ENCODE measurements at regions not wholly inside any gene's neighbourhood (a gene's known extent, or its start where the extent isn't known, plus 50 kb on each side); places are given as distances from the start of the nearest gene placed in this dataset.

DNA sequence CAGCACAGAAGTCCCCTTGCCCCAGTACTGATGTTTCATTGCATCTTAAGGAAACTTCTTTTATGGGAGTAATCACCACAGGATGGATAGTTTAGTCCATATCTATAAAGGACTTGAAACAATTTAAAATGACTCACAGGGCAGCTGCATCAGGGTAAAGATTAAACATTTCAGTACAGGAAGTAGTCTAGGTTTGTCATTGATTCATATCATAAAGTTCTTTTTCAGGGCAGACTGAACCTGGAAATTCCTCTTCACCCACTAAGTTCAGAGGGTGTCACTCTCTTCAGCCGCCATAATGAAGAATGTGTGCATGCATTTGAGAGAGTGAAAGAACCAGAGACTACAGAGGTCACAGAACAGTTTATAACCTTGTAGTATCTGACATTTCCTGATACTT, 296.3 kb upstream of the JAG1 start:
- H3F3A ChIP-seq (ENCODE audit: insufficient read depth, low read length, poor library complexity, severe bottlenecking), result no peaks in the 10 kb centered on the region
- no peak overlapping the region for H2AFZ ChIP-seq (ENCODE audit: low read depth, low read length)
- no peaks in the 10 kb centered on the region for H3K9me2 ChIP-seq (ENCODE audit: insufficient read depth, low read length)
- H3K4me3 ChIP-seq (ENCODE audit: low read length), result no peak overlapping the region
- no peak overlapping the region for H3K27ac ChIP-seq (ENCODE audit: low read length)
- H3K9me3 ChIP-seq (ENCODE audit: low read length), result no peaks in the 10 kb centered on the region
- H3K27me3 ChIP-seq (ENCODE audit: insufficient read depth, low read depth, low read length), result no peaks in the 10 kb centered on the region
- H3K79me2 ChIP-seq (replicated peaks; ENCODE audit: insufficient read depth, low read length), result no peaks in the 10 kb centered on the region
- no peak overlapping the region for H3K4me2 ChIP-seq (ENCODE audit: low read length)
- no peaks in the 10 kb centered on the region for H4K20me1 ChIP-seq (ENCODE audit: insufficient read depth)
- no peak overlapping the region for H3K9ac ChIP-seq (ENCODE audit: low read length)
- no peaks in the 10 kb centered on the region for H3K36me3 ChIP-seq (ENCODE audit: insufficient read depth, low read length)
- TF ChIP-seq, protein P1, sequence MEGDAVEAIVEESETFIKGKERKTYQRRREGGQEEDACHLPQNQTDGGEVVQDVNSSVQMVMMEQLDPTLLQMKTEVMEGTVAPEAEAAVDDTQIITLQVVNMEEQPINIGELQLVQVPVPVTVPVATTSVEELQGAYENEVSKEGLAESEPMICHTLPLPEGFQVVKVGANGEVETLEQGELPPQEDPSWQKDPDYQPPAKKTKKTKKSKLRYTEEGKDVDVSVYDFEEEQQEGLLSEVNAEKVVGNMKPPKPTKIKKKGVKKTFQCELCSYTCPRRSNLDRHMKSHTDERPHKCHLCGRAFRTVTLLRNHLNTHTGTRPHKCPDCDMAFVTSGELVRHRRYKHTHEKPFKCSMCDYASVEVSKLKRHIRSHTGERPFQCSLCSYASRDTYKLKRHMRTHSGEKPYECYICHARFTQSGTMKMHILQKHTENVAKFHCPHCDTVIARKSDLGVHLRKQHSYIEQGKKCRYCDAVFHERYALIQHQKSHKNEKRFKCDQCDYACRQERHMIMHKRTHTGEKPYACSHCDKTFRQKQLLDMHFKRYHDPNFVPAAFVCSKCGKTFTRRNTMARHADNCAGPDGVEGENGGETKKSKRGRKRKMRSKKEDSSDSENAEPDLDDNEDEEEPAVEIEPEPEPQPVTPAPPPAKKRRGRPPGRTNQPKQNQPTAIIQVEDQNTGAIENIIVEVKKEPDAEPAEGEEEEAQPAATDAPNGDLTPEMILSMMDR (IDR thresholded peaks at IDR 0.05; ENCODE audit: poor library complexity, severe bottlenecking), result no peak
- no peak for TF ChIP-seq POLR2AphosphoS5 (IDR thresholded peaks at IDR 0.05)
- no peak for TF ChIP-seq EZH2 (IDR thresholded peaks at IDR 0.05; ENCODE audit: borderline replicate concordance, insufficient read depth, low read length, poor library complexity, severe bottlenecking)
- TF ChIP-seq RAD21 (conservative IDR thresholded peaks at IDR 0.05), result no peak
- TF ChIP-seq TAF1 (IDR thresholded peaks at IDR 0.05; ENCODE audit: low read depth), result no peak

DNA sequence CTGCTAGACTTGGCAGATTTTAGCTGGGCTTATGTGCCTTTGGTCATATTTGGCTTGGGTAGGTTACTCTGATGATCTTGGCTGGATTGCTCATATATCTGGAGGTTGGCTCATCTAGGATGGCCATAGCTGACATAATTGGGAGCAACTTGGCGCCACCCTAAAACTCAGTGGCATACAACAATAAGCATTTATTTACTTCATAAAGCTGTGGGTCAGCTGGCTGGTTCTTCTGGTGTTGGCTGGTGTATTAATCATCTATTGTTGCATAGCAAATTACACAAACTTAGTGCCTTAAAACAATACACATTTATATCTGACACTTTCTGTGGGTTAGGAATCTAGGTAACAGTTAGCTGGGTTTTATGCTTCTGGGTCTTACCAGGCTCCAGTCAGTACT, 297.3 kb upstream of the JAG1 start:
- no peak overlapping the region for H3K9ac ChIP-seq (ENCODE audit: low read length)
- H3K27me3 ChIP-seq (ENCODE audit: insufficient read depth, low read depth, low read length), result no peaks in the 10 kb centered on the region
- no peaks in the 10 kb centered on the region for H3K9me3 ChIP-seq (ENCODE audit: low read length)
- no peak overlapping the region for H2AFZ ChIP-seq (ENCODE audit: low read depth, low read length)
- no peaks in the 10 kb centered on the region for H4K20me1 ChIP-seq (ENCODE audit: insufficient read depth)
- no peaks in the 10 kb centered on the region for H3K9me2 ChIP-seq (ENCODE audit: insufficient read depth, low read length)
- no peak overlapping the region for H3K4me2 ChIP-seq (ENCODE audit: low read length)
- H3K36me3 ChIP-seq (ENCODE audit: insufficient read depth, low read length), result no peaks in the 10 kb centered on the region
- no peaks in the 10 kb centered on the region for H3K79me2 ChIP-seq (replicated peaks; ENCODE audit: insufficient read depth, low read length)
- H3F3A ChIP-seq (ENCODE audit: insufficient read depth, low read length, poor library complexity, severe bottlenecking), result no peaks in the 10 kb centered on the region
- TF ChIP-seq EP300 (conservative IDR thresholded peaks at IDR 0.05; ENCODE audit: poor library complexity, severe bottlenecking) (no peak), RAD21 (conservative IDR thresholded peaks at IDR 0.05) (no peak), TAF1 (IDR thresholded peaks at IDR 0.05; ENCODE audit: low read depth) (no peak)
- H3K4me3 ChIP-seq (ENCODE audit: low read length), result no peak overlapping the region
- no peak overlapping the region for H3K27ac ChIP-seq (ENCODE audit: low read length)

DNA sequence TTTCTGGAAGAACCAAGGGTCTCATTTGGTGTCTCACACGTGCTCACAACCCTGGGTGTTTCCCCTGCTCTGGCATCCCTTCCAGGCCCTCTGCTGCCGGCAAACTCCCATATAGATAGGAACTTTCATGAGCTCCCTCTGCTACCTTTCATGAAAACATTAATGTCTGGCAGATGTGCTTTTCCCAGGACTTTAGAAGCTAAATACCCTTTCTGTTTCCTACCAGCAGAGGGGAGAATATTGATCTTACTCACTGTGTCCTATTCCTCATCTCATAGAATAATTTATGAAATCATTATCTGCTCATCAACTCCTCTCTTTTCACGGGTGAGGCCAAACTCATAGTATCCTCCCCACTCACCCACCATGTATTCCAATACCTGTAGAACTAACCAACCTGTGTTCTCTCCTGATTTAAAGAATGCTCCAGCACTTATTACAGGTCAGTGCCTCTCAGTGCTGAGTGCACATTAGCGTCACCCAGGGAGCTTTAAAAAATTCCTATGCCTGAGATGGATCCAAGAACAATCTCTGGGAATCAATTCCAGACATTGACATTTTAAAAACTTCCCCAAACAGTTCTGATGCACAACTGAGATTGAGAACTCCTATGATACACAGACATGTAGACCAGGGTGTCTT, 298.5 kb upstream of the JAG1 start:
- Histone ChIP-seq H3K9me3 (ENCODE audit: low read length) (no peaks in the 10 kb centered on the region), H3K27me3 (ENCODE audit: insufficient read depth, low read depth, low read length) (no peaks in the 10 kb centered on the region), H3K27ac (ENCODE audit: low read length) (no peak overlapping the region), H3K36me3 (ENCODE audit: insufficient read depth, low read length) (no peaks in the 10 kb centered on the region), H2AFZ (ENCODE audit: low read depth, low read length) (no peak overlapping the region), H4K20me1 (ENCODE audit: insufficient read depth) (no peaks in the 10 kb centered on the region), H3K4me3 (ENCODE audit: low read length) (no peak overlapping the region), H3F3A (ENCODE audit: insufficient read depth, low read length, poor library complexity, severe bottlenecking) (no peaks in the 10 kb centered on the region), H3K9me2 (ENCODE audit: insufficient read depth, low read length) (no peaks in the 10 kb centered on the region), H3K9ac (ENCODE audit: low read length) (no peak overlapping the region), H3K4me2 (ENCODE audit: low read length) (no peak overlapping the region), H3K79me2 (replicated peaks; ENCODE audit: insufficient read depth, low read length) (no peaks in the 10 kb centered on the region)
- TF ChIP-seq TAF1 (IDR thresholded peaks at IDR 0.05; ENCODE audit: low read depth) (no peak), RAD21 (conservative IDR thresholded peaks at IDR 0.05) (no peak), EP300 (conservative IDR thresholded peaks at IDR 0.05; ENCODE audit: poor library complexity, severe bottlenecking) (no peak), MXI1 (conservative IDR thresholded peaks at IDR 0.05; ENCODE audit: poor library complexity, severe bottlenecking) (no peak)
- TF ChIP-seq, protein P2, sequence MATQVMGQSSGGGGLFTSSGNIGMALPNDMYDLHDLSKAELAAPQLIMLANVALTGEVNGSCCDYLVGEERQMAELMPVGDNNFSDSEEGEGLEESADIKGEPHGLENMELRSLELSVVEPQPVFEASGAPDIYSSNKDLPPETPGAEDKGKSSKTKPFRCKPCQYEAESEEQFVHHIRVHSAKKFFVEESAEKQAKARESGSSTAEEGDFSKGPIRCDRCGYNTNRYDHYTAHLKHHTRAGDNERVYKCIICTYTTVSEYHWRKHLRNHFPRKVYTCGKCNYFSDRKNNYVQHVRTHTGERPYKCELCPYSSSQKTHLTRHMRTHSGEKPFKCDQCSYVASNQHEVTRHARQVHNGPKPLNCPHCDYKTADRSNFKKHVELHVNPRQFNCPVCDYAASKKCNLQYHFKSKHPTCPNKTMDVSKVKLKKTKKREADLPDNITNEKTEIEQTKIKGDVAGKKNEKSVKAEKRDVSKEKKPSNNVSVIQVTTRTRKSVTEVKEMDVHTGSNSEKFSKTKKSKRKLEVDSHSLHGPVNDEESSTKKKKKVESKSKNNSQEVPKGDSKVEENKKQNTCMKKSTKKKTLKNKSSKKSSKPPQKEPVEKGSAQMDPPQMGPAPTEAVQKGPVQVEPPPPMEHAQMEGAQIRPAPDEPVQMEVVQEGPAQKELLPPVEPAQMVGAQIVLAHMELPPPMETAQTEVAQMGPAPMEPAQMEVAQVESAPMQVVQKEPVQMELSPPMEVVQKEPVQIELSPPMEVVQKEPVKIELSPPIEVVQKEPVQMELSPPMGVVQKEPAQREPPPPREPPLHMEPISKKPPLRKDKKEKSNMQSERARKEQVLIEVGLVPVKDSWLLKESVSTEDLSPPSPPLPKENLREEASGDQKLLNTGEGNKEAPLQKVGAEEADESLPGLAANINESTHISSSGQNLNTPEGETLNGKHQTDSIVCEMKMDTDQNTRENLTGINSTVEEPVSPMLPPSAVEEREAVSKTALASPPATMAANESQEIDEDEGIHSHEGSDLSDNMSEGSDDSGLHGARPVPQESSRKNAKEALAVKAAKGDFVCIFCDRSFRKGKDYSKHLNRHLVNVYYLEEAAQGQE (IDR thresholded peaks at IDR 0.05; ENCODE audit: borderline replicate concordance), result no peak

Measured in neural cell (in vitro differentiated cells).